ENCODE measurements at regions not wholly inside any gene's neighbourhood (a gene's known extent, or its start where the extent isn't known, plus 50 kb on each side); places are given as distances from the start of the nearest gene placed in this dataset.

- TF ChIP-seq POLR2A (IDR thresholded peaks at IDR 0.05): no peak
- H3K27me3 ChIP-seq: no peaks in the 10 kb centered on the region
- H3K4me3 ChIP-seq: no peak overlapping the region
- intact Hi-C loops (cut with DNase I): loop anchor here (2.0 kb wide), 1 partner anchor 49 kb away; no protein-coding TSS in a partner anchor
- no peak for DNase-seq
- H3K9me3 ChIP-seq: no peaks in the 10 kb centered on the region
- no peaks in the 10 kb centered on the region for H3K36me3 ChIP-seq
- WGBS, 2 donors: 74 to 84% methylated on average over 1 of the region's 1 CpG
- H3K4me1 ChIP-seq: peaks cover 0 to 9% (median 2%) of the 10 kb centered on the region in 4 donors
- no peak overlapping the region for H3K27ac ChIP-seq
These were observed 258.4 kb upstream of the CACNA2D1 start for GRCh38 chr7:82701949-82702348.

DNA sequence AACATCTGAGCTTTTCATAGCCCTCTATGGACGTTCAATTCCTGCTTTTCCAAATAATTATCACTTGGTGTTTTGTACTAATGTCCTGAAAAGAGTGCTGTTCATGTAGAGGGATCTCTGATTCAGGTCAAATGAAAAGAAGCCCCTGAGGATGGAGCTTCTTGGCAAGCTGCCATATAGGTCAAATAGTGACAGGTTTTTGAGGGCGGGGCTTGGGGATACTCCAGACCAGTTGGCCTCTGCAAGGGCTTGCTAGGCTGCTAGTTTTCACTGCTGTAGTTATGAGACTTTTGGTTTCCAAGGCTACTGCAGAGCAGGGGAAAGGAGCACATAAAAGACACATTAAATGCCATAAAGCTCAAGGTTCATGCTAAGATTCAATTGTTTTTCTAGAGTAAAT, 257.2 kb upstream of the CACNA2D1 start:
- no peak for DNase-seq
- H3K4me3 ChIP-seq: no peak overlapping the region

GRCh38 chr7:82699773-82700186, 256.2 kb upstream of the CACNA2D1 start:
- no peaks in the 10 kb centered on the region for H3K9me3 ChIP-seq
- DNase-seq: no peak
- peaks cover 0 to 9% (median 0%) of the 10 kb centered on the region in 4 donors for H3K4me1 ChIP-seq
- no peak overlapping the region for H3K4me3 ChIP-seq
- TF ChIP-seq CTCF (IDR thresholded peaks at IDR 0.05): no peak
- no peak for TF ChIP-seq POLR2AphosphoS5 (IDR thresholded peaks at IDR 0.05)
- no peak for TF ChIP-seq POLR2A (IDR thresholded peaks at IDR 0.05)
- no peak for TF ChIP-seq EP300 (IDR thresholded peaks at IDR 0.05)
- no peaks in the 10 kb centered on the region for H3K27me3 ChIP-seq
- intact Hi-C loops (cut with DNase I): no loop called here
- 12 to 57% methylated on average over 3 of the region's 3 CpGs for WGBS, 2 donors
- H3K36me3 ChIP-seq: no peaks in the 10 kb centered on the region
- H3K27ac ChIP-seq: no peak overlapping the region

More for the DNA sequence above, 257.2 kb upstream of the CACNA2D1 start:
- Histone ChIP-seq H3K27me3 (no peaks in the 10 kb centered on the region), H3K27ac (no peak overlapping the region), H3K36me3 (no peaks in the 10 kb centered on the region), H3K4me1 (peaks cover 0 to 9% (median under 1%) of the 10 kb centered on the region in 4 donors), H3K9me3 (no peaks in the 10 kb centered on the region)
- 25 to 69% methylated on average over 2 of the region's 2 CpGs for WGBS, 2 donors
- intact Hi-C loops (cut with DNase I): no loop called here
- TF ChIP-seq POLR2A (IDR thresholded peaks at IDR 0.05) (no peak), POLR2AphosphoS5 (IDR thresholded peaks at IDR 0.05) (no peak), EP300 (IDR thresholded peaks at IDR 0.05) (no peak), CTCF (IDR thresholded peaks at IDR 0.05) (no peak)

- H3K27me3 ChIP-seq: no peaks in the 10 kb centered on the region
- TF ChIP-seq EP300 (IDR thresholded peaks at IDR 0.05): no peak
- no peak for TF ChIP-seq POLR2AphosphoS5 (IDR thresholded peaks at IDR 0.05)
- no peak for TF ChIP-seq CTCF (IDR thresholded peaks at IDR 0.05)
- TF ChIP-seq POLR2A (IDR thresholded peaks at IDR 0.05): no peak
- H3K27ac ChIP-seq: no peak overlapping the region
- H3K36me3 ChIP-seq: no peaks in the 10 kb centered on the region
- H3K4me1 ChIP-seq: peaks cover 0 to 9% (median 0%) of the 10 kb centered on the region in 4 donors
- no peaks in the 10 kb centered on the region for H3K9me3 ChIP-seq
- DNase-seq: no peak
- H3K4me3 ChIP-seq: no peak overlapping the region
- 90 to 95% methylated on average over 3 of the region's 3 CpGs for WGBS, 2 donors
- intact Hi-C loops (cut with DNase I): no loop called here
These were observed 254.3 kb upstream of the CACNA2D1 start for GRCh38 chr7:82697897-82698296.

DNA sequence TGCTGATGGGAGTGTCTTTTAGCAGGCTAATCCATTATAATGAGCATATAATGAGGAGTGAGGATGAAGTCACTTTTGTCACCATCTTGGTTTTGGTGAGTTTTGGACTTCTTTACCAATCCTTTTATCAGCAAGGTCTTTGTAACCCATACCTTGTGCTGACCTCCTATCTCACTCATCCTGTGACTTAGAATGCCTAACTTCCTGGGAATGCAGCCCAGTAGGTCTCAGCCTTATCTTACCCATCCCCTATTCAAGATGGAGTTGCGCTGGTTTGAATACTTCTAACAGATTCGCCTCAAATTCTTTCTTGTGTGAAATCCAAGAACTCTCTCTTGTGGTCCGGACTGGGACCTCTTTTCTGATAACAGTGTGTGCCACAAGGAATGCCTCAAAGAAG, 253.1 kb upstream of the CACNA2D1 start:
- Histone ChIP-seq H3K27ac (no peak overlapping the region), H3K4me1 (peaks cover 0 to 5% (median 0%) of the 10 kb centered on the region in 4 donors), H3K36me3 (no peaks in the 10 kb centered on the region), H3K4me3 (no peak overlapping the region), H3K27me3 (no peaks in the 10 kb centered on the region), H3K9me3 (no peaks in the 10 kb centered on the region)
- 95% methylated on average over 3 of the region's 3 CpGs for WGBS, 2 donors
- no peak for TF ChIP-seq CTCF (IDR thresholded peaks at IDR 0.05)
- TF ChIP-seq EP300 (IDR thresholded peaks at IDR 0.05): no peak
- TF ChIP-seq POLR2A (IDR thresholded peaks at IDR 0.05): no peak
- TF ChIP-seq POLR2AphosphoS5 (IDR thresholded peaks at IDR 0.05): no peak
- DNase-seq: no peak
- intact Hi-C loops (cut with DNase I): no loop called here
